C4-2B (cell line): ENCODE measurements at regions not wholly inside any gene's neighbourhood (a gene's known extent, or its start where the extent isn't known, plus 50 kb on each side); places are given as distances from the start of the nearest gene placed in this dataset.

Source experiments
- CTCF ChIP-seq: fragments of 450-650 bp; conservative IDR thresholded peaks from 2 replicates; pipeline ENCODE4 v1.5.1; 2017; ENCODE audit warnings: mild to moderate bottlenecking
- ZFX ChIP-seq: fragments of 450-650 bp; IDR thresholded peaks from 2 replicates; pipeline ENCODE4 v1.6.1; 2017

- TF ChIP-seq CTCF, result no peak
- TF ChIP-seq ZFX, result no peak
Measured at GRCh38 chr11:105229761-105230160, 90.2 kb upstream of the CARD18 start.
